ENCODE measurements at regions not wholly inside any gene's neighbourhood (a gene's known extent, or its start where the extent isn't known, plus 50 kb on each side); places are given as distances from the start of the nearest gene placed in this dataset.
"Not testable (repeated sequence)": the region's sequence is repeated elsewhere in the genome, so short reads cannot be mapped to it uniquely, and the experiment has no call there.

DNA sequence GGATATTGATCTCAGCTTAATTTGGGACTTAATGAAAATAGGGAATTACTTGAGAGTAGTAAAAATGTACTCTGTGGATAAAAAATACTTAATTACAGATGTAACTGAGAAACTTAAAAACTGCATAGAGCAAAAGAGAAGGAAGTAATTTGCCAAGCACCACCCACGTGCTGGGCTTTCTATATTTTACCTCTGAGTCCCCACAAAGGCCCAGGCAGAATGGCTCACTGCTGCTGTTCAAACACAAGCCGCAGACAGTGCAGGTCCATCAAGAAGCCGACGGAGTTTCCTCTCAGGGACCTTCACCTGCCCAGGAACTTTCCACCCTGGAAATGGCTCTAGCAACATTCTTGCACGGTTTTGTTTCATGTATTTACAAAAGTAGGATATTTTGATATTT lies 77.2 kb upstream of the TRPM1 start:
- no peak for DNase-seq (ENCODE audit: low read depth in 1 of 2, low spot score in 1 of 2)

DNA sequence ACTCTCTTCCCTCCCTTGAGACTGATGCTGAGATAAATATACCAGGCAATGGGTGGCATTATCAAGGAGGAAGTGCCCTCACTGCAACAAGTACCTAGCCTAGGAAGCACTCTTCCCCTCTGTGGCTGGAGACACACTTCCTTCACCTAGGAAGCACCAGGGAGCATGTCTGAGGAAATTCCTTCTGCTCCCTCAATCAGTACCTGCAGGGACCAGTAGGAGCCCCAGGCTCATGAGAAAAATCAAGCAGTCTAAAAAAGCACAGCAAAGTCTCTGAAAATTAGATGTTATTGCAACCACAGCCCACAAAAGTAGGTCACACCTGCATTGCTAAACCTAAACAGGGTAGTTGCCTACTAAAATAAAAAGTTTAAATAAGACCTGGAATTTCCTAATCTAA lies 78.2 kb upstream of the TRPM1 start:
- DNase-seq (ENCODE audit: low read depth in 1 of 2, low spot score in 1 of 2), result no peak

DNA sequence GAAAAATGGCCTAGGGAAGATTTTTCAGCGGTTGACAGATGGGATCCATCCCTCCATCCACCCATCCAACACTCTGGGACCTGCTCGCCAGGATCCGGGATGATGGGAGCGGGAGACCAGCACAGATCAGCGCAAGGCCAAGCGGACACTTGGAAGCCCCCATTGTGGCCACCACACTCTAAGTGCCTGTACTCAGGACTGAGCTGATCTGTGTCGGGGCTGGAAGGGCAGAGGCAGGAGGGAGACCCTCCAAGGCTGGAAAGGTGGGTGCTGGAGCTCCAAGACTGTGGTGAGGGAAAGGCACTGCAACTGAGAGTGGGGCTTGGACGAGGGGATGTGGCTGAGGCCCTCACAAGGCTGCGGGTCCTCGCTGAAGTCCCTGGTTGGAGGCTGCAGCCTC lies 91.8 kb upstream of the TRPM1 start:
- DNase-seq (ENCODE audit: low read depth in 1 of 2, low spot score in 1 of 2), result no peak

DNA sequence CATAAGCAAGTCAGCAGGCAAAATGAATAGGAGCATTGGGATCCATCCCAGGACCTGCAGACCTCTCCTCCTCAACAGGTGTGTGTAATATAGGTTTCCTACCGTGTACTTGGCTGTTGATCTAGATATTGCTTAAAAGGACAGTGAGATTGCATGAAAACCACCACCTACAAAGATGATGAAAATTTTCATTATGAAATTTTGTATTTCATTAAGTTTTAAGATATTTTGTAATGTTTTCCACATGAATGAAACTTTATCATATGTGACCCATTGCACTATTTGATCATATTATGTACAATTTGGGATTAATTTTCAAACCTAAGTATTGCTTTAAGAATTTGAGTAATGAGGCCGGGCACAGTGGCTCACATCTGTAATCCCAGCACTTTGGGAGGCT lies 94.3 kb upstream of the TRPM1 start:
- DNase-seq (ENCODE audit: low read depth in 1 of 2, low spot score in 1 of 2), result no peak

DNA sequence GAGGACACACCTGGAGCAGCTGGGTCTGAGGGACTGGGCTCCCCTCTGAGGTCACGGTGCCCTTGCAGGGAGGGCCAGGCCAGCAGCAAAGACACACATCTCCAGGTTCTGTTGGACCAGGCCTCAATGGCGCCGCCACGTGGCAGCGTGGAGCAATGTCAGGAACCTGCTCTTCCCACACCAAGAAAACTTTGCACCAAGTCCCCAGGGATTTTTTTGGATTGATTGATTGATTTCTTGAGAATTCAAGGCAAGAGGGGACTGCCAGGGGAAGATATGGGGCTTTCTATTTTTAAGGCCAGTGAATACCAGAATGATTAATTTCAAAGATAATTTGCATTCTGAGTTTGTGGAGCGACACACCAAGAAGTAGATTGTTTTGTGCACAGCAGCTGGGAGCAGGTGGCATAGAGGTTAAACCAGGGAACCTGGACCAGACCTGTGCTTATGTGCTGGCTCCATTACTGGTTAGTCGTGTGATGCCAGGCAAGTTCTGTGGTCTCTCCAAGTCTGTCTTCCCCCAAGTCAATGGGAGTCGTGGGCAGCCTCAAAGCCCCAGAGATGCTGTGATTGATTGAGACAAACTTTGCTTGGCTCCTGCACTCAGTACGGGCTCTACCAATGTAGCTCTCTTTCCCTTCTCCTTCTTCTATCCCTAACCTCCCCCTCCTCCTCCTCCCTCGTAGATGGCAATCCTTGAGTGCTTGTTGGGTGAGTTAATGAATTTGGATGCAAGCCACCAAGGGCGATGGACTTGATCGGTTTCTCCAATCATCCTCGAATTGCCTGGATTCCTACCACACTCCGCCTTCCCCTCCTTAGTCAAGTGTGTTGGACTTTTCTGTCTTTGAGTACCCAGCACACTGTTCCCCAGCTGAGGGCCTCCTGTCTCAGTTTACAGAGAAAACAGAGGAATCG lies 96.2 kb upstream of the TRPM1 start:
- DNase-seq (ENCODE audit: low read depth in 1 of 2, low spot score in 1 of 2), result peak in 1 of 2 donors; percentile 18

DNA sequence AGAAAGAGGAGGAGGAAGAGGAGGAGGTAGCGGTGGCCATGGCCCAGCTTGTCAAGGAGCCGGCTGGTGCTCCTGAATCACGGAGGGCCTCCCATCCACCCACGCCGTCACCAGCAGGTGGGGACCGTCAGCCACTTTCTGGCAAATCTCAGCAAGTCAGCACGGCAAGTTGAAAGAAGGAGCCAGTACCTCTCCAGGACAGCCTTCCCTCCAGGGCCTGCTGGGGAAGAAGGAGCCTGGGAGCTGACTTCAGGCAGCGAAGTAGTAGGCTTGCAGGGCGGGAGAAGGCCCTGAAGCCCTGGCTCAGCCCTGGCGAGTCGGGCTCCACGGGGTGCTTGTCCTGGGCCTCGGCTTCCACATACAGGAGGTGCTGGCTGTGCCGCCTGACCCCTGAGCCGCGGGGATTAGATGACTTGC lies 99.2 kb upstream of the TRPM1 start:
- peak; percentile 33 to 45 for DNase-seq (ENCODE audit: low read depth in 1 of 2, low spot score in 1 of 2)

DNA sequence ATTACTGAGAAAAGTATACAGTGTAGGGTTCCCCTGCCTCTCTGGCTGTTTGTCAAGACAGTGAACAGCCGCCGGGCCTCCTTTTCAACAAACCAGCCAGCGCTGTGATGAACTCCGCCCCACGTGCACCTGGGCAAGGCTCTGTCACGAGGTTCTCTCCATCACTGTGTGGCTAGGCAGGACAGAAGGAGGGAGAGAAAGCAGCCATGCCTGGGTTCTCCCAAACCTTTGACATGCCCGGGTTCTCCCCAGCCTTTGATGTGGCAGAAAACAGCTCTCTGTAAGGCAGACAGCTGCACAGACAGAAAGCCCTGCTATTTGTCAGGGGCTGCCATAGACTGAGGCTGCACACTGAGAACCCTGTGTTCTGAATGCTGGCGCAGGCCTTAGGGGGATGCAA lies 101.4 kb upstream of the TRPM1 start:
- no peak for DNase-seq (ENCODE audit: low read depth in 1 of 2, low spot score in 1 of 2)

DNA sequence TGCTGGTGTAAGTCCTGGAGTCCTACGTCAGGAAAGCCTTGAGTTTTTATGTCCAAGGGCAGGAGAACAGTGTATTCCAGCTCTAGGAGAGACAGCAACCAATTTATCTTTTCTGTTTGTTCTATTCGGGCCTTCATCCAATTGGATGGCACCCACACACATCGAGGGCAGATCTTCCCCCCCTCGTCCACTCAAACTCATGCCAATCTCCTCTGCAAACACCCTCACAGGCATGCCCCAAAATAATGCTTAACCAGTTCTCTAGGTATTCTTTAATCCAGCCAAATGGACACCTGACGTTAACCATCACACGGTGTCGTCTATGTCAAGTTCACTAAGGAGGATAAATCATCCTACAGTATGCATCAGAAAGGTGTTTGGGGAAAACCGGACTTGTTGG lies 102.5 kb upstream of the TRPM1 start:
- DNase-seq (ENCODE audit: low read depth in 1 of 2, low spot score in 1 of 2), result no peak

DNA sequence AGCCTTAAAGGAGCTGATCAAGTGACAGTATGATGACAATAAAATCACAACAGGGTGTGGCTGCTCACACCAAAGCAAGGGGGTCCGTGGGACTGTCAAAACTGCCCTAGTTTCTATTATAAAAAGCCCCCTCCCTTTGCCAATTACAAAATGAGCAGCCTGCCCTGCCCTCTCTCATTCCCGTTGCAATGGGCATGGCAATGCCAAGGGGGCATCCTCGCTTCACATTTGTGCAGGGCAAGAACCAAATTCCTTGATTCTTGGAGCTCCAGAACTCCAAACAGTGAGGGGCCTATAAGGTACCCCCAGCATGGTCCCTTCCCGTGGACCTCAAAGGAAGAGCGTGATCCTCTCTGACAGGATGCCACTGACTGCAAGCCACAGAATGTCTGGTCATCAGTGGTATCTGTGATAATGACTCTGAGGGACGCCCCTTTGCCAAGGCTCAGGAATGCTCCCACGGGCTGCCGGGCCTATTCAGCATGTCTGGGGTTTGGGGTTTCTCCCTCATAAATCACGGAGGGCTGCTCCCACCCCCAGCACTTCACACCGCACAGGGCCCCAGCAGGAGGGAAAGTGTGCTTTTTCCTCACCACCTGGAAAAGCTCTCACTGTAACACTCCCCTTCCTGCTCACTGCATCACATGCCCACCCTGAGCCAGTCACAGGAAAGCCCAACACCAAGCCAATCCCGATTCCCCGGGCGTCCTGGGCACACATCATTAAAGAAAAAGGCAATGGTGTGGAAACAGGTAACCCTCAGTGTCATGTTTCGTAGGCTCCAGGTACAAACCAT lies 105.1 kb upstream of the TRPM1 start:
- no peak for DNase-seq (ENCODE audit: low read depth in 1 of 2, low spot score in 1 of 2)

DNA sequence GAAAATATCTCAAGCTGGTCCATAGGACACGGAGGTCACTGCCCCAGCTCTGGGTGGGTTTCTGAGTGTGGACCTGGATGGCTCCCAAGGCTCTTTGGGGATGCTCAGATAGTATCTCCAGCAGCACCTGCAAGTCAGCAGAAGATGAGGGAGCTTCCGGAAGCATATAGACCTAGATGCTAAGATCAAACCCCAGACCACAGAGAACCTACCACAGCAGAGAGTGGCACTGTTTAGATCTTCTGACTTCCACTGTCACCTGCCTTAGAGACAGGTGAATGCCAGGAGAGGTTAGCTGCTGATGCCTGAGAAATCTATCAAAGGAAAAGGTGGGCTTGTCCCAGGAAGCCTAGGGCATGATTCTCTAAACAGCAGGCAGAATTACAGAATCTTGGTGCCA lies 105.7 kb upstream of the TRPM1 start:
- DNase-seq (ENCODE audit: low read depth in 1 of 2, low spot score in 1 of 2), result no peak

DNA sequence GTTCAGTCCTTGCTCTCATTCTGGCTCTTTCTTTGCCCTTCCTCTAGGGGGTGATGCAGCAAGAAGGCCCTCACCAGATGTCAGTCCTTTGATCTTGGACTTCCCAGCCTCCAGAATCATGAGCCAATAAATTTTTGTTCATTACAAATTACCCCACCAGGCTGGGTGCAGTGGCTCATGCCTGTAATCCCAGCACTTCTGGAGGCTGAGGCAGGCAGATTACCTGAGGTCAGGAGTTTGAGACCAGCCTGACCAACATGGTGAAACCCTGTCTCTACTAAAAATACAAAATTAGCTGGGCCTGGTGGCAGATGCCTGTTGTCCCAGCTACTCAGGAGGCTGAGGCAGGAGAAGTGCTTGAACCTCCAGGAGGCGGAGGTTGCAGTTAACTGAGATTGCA lies 106.3 kb upstream of the TRPM1 start:
- not testable (repeated sequence) for DNase-seq (ENCODE audit: low read depth in 1 of 2, low spot score in 1 of 2)

DNA sequence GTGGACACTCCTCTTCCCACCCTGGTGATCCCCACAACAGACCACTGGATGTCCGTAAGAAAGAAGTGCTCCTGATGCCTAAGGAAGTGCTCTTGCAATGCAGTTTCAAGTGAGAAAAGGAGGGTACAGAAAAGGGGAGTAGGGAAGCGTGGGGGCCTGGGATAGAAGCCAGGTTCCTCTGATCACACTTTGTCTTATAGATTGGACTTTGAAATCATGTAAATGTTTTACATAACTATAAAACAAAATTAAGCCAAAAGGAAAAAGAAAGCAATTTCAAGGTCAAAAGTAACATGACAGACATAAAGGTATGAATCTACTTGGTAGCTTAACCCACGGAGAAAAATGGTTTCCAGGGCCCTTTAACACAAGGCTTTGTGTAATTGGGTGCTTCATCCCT lies 107.3 kb upstream of the TRPM1 start:
- no peak for DNase-seq (ENCODE audit: low read depth in 1 of 2, low spot score in 1 of 2)

DNA sequence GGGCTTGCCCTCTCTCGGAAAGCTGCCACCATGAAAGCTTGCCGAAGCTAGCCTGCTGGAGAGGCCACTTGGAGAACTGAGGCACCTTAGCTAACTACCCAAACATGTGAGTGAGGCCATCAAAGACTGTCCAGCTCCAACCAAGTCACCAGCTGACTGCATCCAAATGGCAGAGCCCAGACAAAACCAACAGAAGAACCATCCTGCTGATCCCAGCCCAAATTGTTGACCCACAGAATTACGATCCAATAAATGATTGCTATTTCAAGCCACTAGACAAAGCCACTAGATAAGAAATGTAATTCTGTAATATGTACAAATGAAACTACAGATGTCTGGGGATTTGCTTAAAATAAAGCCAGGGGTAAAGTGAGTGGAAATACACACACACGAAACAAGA lies 109.8 kb upstream of the TRPM1 start:
- DNase-seq (ENCODE audit: low read depth in 1 of 2, low spot score in 1 of 2), result no peak

DNA sequence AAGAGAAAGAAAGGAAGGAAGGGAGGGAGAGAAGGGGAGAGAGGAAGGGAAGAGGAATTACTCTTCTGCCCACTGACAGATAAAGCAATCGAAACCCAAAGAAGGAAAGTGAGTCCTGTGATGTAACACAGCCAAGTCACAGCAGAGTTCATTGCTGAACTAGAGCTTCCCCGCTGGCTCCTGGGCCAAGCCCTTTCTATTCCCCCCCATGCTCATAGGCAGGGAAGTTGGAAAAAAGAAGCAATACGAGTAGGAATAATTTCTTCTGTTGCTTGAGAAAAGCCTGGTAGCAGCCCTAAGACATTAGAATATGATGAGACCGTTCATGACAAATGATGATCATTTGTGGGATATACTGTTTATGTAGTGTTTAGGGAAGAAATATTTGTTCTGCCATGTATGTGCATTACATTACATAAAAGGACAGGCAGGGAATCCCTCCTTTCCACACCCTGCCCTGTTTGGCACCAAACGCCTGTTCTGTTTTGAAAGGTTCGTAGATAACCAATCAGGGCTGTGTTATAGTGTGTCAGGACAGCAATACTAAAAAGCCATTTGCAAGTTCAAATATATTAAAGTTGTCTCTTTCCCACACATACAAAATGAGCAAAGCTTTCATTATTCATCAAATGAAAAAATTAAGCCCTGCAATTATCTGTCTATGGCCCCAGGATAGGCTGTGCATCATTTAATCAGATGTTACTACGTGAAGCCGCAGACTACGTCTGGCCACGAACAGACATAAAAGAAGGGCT lies 111.0 kb upstream of the TRPM1 start:
- no peak for DNase-seq (ENCODE audit: low read depth in 1 of 2, low spot score in 1 of 2)

DNA sequence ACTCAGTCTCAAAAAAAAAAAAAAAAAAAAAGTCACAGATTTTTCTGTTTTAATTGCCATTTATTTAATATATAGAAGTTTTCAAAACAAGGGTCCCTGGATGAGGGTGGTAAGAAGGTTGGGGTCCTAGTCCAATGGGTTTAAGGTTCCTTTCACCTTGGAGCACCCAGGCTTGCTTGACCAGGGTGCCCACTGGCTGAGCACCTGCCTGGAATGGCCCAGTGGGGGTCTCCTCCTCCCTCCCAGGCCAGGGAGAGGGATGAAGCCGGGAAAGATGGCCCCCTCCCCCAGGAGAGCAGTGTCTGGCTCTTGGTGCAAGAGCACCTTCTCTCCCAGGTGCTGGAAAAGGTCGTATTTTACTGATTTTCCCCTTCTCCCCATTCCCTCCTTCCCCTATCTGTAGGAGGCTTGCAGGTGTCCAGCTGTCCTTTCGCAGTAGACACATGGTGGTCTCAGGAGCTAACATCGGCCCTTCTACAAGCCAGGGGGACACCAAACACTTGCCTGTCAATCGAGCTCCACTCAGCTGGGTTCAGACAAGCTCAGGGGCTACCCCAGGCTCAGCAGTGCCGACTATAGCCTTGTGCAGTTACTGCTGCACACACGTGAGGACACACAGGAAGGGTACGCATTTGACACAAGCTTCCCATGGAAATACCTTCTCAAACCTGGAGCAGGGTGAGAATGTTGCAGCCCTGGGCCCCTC lies 112.3 kb upstream of the KLF13 start:
- no peak for DNase-seq (ENCODE audit: low read depth in 1 of 2, low spot score in 1 of 2)

DNA sequence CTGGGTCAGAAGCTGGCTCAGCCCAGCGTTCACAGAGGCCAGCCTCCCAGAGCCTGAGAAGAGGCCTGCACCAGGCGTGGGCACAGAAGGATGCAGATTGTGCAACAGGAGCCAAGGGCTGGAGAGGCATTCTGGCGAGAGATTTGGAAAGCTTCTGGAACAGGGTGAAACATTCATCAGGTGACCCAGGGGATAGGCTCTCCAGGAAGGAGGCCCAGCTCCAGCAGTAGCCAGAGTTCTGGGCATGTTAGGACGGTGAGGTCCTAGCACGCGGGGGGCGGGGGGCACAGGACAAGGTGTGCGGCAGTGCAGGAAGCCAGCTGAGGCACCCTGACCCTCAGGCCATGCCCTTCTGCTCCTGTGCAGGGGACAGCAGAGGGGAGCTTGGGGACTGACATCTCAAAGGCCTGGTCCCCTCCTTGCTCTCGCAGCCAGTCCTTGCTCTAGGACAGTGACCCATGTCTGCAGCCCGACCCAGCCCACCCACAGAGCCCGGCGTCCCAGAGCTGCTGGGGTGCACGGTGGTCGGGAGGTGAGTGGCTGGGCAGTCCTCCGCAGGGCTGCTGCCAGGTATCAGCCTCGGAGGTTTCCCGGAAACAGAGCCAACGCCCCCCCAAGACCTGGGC lies 111.7 kb upstream of the KLF13 start:
- DNase-seq (ENCODE audit: low read depth in 1 of 2, low spot score in 1 of 2), result no peak

DNA sequence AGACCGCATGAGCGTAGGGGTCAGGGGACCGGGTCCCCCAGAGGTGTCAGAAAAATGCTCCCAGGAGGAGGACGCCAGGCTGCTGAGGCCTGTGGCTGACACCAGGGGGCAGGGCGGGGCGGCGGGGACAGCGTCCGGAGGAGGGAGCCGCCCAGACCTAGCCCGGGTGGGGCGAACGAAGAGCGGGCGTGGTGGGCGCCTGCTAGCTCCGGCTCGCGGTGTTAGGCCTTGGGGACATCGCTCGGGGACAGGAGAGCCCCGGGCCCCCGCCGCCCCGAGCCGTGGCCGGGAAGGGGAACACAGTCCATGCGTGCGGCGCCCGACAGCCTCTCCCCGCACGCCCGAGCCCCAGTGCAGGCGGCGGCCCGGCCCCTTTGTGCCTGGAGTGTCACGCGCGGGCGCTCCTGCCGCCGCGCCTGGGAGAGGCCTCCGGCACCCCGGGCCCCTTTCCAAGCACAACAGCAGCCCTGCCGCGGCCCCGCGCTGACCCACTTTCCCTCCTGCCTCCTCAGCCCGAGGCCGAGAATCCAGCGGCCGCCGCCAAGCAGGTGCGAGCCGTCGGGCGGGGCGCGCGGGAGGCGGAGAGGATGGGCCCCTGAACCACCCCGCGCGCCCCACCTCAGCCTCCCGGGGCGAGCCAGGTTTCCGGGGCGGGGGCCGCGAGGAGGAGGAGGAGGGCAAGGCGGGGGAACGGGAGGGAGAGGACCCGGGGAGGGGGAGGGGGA lies 111.0 kb upstream of the KLF13 start:
- DNase-seq (ENCODE audit: low read depth in 1 of 2, low spot score in 1 of 2), result peak; percentile 70 to 81

DNA sequence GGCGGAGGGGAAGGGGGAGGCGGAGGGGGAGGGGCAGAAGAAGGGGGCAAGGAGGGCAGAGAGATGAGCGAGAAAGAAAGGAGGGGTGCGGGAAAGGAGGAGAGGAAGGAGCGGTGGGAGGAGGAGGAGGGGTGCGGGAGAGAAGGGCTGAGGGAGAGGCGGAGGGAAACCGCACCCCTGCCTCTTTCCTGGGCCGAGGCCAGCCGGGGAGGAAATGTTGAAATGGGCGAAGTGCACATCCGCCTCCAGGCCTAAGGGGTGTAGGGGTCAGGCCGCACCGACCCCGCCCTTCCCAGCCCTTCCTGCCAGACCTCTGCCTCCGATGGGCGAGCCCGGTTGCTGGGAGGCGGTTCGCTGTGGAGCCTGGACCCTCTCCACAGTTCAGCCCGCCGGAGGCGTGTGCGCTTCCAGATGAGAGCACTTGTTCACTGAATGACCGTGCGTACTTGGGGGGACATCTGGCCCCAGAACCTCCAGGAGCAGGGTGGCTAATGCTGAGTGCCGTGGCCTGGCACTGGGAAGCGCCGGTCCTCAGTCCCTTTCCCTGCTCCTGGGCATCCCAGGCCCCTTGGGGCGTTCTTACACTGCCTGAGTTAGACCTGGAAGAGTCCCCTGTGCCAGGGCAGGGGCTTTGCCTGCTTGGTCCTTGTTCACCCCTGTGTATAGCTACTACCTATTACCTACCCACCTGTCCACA lies 110.3 kb upstream of the KLF13 start:
- DNase-seq (ENCODE audit: low read depth in 1 of 2, low spot score in 1 of 2), result peak in 1 of 2 donors; percentile 19

DNA sequence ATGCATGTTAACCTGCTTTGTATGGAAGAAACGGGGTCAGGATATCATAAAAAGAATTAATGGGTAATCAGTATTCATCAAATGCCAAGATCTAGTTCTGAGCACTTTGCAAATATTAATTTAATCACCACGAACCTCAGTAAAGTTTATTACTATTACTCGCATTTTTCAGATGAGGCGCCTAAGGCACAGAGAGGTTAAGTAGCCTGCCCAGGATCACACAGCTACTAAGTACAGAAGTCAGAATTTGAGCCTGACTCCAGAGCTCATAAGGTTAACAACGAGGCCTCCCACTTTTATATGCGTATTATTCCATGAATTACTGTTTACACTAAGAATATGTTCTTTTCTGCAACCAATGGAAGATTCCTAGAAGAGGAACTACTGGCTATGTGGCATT lies 109.6 kb upstream of the KLF13 start:
- DNase-seq (ENCODE audit: low read depth in 1 of 2, low spot score in 1 of 2), result no peak
